Coronary artery (tissue), 2 donors: ENCODE measurements at regions not wholly inside any gene's neighbourhood (a gene's known extent, or its start where the extent isn't known, plus 50 kb on each side); places are given as distances from the start of the nearest gene placed in this dataset.

Experiments
- DNase-seq: peaks from one replicate; pipeline ENCODE4 v3.0.0-alpha.2; 2017; ENCODE audit warnings: low spot score
- H3K27ac ChIP-seq, 2 donors: fragments of 200-600 bp; sonication (generic); one replicate each; pipeline ENCODE4 v1.5.1; 2016 to 2019
- H3K4me3 ChIP-seq: fragments of 200-600 bp; sonication (generic); 2 replicates; pipeline ENCODE4 v1.5.1; 2016; ENCODE audit warnings: mild to moderate bottlenecking, moderate library complexity
- CTCF ChIP-seq: fragments of 200-600 bp; sonication (generic); IDR thresholded peaks from one replicate; pipeline ENCODE4 v1.5.1; 2019; ENCODE audit warnings: antibody characterized with exemption

DNA sequence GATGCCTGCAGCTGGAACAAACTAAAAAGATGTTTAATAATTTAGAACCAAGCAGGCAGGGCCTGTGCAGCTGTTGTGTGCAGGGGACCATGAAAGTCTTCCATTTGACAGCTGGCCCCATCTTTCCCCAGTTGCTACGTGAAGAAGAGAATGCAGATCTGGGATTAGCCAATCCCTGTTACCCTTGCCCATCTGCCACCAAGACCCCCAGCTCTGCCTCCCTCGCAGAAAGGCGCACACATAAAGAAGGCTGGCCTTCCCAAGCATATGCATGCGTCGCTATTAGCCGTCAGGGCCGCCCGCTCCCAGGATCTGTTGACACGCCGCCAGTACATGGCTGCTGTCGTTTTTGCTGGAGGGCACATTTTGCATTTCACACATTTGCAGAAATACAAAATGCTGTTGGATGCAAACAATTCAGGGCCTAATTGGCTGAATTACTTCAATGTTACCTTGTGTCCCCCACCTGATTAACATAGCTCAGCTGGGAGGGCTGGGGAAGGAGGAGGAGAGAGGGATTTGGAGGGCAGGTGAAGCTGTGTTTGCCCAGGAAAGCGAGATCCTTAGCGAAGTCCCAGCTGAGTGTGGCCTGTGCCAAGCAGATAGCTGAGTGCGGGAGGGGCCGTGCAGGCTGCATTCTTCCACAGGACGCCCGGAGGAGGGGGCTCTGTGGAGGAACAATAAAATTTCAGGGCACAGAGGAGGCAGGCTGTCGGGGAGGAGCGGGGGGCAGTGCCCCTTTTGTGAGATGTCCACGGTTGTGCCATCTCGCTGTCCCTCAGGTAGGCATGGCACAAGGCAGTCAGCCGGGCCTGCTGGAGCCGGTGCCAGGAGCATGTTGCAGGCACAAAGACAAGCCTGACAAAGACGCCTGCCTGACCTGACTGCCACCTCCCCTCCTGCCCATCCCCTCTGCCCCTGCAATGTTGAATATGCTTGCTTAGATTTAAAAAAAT is 443.0 kb upstream of the MKI67 start:
- no peak for DNase-seq
- Histone ChIP-seq H3K4me3 (no peak overlapping the region), H3K27ac (no peak overlapping the region)
- no peak for TF ChIP-seq CTCF

DNA sequence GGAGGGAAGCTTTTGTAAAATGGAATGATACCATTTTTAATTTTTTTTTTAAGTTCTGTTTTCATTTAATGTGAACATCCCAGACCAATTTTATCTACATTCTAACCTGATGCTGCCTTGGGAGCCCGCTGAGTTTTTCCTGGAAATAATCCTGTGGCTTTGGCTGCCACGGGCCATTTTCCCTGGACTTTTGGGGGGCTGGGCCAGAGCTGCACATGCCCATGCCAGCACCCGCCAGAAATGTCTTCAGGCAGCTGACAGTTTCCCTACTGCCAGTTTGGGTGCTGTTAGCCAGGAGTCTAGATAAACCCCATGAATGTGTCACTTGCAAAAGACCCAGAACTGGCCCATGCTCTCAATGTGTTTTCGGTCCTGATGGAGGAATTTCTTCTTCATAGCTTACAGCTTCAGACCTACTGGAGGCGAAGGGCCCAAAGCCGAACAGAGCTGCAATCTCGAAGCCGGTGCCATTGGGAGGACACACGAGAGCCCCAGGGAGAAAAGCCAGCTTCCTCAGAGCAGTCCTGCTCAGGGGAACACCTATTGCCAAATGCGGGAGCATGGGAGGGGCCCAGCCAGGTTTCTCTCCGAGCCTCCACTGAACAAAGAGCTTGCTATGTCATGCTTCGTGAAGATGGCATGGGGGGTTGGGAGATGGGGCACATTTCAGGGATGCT is 444.2 kb upstream of the MKI67 start:
- Histone ChIP-seq H3K4me3 (no peak overlapping the region), H3K27ac (no peak overlapping the region)
- TF ChIP-seq CTCF: no peak
- no peak for DNase-seq

GRCh38 chr10:128571071-128571470 is 444.8 kb upstream of the MKI67 start:
- no peak overlapping the region for H3K27ac ChIP-seq
- TF ChIP-seq CTCF: no peak
- no peak overlapping the region for H3K4me3 ChIP-seq
- DNase-seq: no peak

DNA sequence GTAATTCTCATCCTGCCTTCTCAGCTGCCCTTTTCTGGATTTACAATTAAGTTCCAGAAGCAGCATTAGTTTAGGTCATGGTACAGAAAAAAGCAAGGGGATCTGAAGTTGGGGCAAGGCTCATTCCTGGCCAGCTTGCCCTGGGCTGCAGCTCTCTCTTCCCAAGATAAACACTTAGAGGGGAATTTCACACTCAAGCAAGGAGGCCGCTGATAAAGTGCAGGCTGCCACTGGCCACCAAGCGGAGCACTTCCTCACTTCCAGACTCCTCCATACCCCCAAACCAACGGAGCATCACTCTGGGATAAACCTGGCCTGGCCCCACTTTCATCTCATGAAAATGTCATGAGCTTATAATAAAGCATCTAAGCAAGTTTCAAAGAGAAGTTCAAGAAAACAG is 445.5 kb upstream of the MKI67 start:
- H3K4me3 ChIP-seq: no peak overlapping the region
- no peak overlapping the region for H3K27ac ChIP-seq
- no peak for DNase-seq
- no peak for TF ChIP-seq CTCF

DNA sequence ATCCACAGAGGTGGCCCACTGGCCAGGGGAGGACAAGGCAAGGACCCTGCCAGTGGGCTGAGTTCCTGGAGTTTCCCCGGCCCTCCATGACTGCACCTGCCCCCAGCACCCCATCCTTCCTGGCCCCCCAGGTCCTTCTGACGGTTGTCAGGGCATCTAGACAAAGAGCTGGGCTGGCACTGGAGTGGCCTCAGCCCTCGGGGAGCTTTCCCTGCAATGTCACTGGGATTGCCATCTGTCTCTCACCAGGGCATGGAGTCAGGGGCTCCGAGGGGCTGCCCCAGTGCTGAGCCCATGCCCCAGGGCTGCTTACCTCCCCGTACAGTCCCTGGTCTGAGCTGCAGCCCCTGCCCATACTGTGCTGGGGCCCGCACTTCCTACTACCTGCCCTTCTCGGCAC is 446.5 kb upstream of the MKI67 start:
- Histone ChIP-seq H3K27ac (no peak overlapping the region), H3K4me3 (no peak overlapping the region)
- TF ChIP-seq CTCF: no peak
- DNase-seq: no peak

GRCh38 chr10:128573281-128573845 is 447.1 kb upstream of the MKI67 start:
- no peak overlapping the region for H3K4me3 ChIP-seq
- no peak for TF ChIP-seq CTCF
- DNase-seq: no peak
- H3K27ac ChIP-seq: no peak overlapping the region
